ENCODE measurements at regions not wholly inside any gene's neighbourhood (a gene's known extent, or its start where the extent isn't known, plus 50 kb on each side); places are given as distances from the start of the nearest gene placed in this dataset.
A peak's percentile ranks its signal among the peaks of the same experiment; 100 is the strongest.

- peak; percentile 4 for DNase-seq (ENCODE audit: low spot score)
These were observed 93.4 kb upstream of the AUTS2 start for GRCh38 chr7:69504733-69505420.

DNA sequence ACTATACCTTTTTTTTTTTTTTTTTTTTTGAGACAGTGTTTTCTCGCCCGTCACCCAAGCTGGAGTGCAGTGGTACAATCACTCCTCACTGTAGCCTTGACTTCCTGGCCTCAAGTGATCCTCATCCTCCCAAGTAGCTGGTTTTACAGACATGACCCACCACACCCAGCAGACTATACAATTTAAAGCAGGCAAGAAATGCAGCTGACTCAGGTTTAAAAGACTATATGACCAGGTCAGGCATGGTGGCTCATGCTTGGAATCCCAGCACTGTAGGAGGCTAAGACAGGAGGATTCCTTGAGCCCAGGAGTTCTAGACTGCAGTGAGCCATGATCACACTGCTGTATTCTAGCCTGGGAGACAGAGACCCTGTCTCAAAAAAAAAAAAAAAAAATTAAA, 89.5 kb upstream of the AUTS2 start:
- DNase-seq (ENCODE audit: low spot score): no peak

GRCh38 chr7:69510114-69510513, 88.2 kb upstream of the AUTS2 start:
- DNase-seq (ENCODE audit: low spot score): no peak

DNA sequence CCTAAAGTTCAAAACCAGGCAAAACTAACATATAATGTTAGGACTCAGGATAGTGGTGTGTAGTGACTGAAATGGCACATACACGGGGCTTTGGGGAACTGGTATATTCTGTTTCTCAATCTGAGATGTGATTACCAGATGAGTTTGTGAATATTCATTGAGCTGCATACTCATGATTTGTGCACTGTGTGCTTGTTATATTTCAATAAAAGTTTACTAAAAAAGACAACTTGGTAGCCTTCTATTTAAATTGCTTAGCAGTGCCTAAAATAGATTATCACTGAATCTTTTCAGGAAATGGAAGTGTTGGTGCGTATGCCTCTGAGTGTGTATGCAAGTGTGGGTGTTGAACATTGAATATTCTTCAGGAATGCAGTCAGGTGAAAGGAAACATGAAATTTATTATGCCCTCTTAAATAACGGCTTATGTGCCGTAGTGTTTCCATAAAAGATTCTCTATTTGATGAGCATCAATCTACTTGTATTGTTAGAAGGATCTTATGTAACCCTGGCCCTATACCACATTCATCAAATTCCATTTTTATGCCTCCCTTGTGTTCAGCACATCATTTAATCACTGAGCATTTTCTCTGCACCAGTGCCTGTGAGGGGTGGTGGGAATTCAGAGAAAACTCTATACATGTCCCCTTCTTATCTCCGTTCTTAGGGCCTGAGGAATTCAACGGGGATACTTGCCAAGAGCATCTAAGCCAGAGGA, 82.6 kb upstream of the AUTS2 start:
- no peak for DNase-seq (ENCODE audit: low spot score)

GRCh38 chr7:69516238-69516820, 81.9 kb upstream of the AUTS2 start:
- DNase-seq (ENCODE audit: low spot score): no peak

DNA sequence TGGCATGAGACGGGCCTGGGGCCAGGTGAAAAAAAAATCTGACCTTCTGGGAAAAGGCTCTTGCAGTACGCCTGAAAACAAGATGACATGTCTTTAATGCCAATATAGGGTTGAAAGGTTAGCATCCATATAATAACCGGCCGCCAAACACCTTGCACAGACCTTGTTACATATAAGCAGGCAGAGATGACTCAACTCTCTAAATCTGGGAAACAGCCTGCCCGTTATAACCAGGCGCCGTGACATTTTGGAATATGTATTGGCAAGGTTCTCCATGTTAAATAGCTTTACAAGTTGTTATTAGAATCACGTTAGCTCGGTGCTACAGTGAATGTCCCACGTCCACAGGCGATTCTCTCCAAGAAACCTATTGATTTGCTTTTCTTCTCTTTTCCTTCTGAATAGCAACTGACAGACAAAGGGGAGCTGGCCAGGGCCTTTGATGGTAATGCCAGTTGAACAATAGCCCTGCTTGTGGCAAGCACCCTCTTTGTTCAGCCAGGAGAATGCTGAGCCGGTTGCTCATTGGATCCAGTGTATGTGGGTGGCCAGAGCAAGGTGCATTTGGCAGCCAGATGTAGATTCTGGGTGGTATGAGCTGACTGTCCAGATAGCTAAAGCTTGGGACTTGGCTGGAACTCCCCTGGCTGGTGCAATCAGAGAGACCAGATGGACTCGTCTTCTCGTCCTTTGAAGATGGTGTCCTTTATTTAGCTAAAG, 80.1 kb upstream of the AUTS2 start:
- no peak for DNase-seq (ENCODE audit: low spot score)

- no peak for DNase-seq (ENCODE audit: low spot score)
These were observed 79.6 kb upstream of the AUTS2 start for GRCh38 chr7:69518705-69519077.

DNA sequence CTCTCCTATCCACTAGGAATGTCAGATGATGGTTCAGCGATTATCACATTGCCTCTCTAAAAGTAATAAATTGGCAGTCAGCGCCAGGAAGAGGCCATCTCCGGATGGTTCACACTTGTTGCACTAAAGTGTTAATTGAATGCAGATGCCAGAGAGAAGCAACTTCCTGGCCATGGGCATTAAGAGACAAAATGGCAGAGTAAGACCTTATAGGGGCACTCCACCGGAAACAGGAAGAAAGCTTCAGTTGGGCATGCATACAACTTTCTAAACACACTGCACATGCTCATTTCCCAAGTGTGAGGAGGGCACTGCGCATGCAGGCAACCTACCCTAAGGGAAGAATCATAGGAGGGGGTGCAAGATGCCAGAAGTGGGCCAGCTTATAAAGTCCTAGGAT, 71.7 kb upstream of the AUTS2 start:
- no peak for DNase-seq (ENCODE audit: low spot score)

- DNase-seq (ENCODE audit: low spot score): no peak
These were observed 70.6 kb upstream of the AUTS2 start for GRCh38 chr7:69527706-69528105.

- no peak for DNase-seq (ENCODE audit: low spot score)
These were observed 67.2 kb upstream of the AUTS2 start for GRCh38 chr7:69531050-69531449.

GRCh38 chr7:69534461-69535041, 63.7 kb upstream of the AUTS2 start:
- DNase-seq (ENCODE audit: low spot score): no peak

GRCh38 chr7:69537691-69538090, 60.6 kb upstream of the AUTS2 start:
- no peak for DNase-seq (ENCODE audit: low spot score)

- DNase-seq (ENCODE audit: low spot score): no peak
These were observed 58.7 kb upstream of the AUTS2 start for GRCh38 chr7:69539531-69539930.

DNA sequence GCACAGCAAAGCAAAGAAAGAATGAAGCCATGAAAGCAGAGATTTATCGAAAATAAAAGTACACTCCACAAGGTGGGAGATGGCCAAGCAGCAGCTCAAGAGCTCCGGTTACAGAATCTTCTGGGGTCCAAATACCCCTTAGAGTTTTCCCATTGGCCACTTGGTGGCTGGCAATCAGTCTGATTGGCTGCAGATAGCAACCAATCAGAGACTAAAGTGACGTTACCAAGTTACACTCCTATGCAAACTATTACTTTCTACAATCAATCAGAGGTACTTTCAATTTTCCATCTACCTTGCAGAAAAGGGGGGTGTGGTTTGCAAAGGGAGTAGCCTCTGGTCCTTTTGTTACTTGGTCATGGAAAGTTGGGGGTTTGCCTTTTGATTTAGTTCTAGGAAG, 58.0 kb upstream of the AUTS2 start:
- no peak for DNase-seq (ENCODE audit: low spot score)

DNA sequence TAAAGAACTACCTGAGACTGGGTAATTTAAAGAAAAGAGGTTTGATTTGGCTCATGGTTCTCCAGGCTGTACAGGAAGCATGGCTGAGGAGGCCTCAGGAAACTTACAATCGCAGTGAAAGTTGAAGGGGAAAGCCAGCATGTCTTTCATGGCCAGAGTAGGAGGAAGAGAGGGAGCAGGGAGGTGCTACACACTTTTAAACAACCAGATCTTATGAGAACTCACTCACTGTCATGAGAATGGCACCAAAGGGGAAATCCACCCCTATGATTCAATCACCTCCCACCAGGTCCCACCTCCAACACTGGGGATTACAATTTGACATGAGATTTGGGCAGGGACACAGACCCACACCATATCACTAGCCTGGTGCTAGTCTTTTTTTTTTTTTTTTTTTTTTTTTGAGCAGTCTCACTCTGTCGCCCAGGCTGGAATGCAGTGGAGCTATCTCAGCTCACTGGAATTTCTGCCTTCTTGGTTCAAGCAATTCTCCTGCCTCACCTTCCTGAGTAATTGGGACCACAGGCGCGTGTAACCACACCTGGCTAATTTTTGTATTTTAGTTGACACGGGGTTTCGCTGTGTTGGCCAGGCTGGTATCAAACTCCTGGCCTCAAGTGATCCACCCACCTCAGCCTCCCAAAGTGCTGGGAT, 56.4 kb upstream of the AUTS2 start:
- DNase-seq (ENCODE audit: low spot score): peak; percentile 71

GRCh38 chr7:69545175-69545574, 53.1 kb upstream of the AUTS2 start:
- DNase-seq (ENCODE audit: low spot score): no peak

All from kidney tubule cell (primary cell).